A549 (cell line): ENCODE measurements at regions not wholly inside any gene's neighbourhood (a gene's known extent, or its start where the extent isn't known, plus 50 kb on each side); places are given as distances from the start of the nearest gene placed in this dataset.

ENCODE experiments used
- ATOH8 ChIP-seq: fragments of 250-450 bp; sonication (Bioruptor Pico); IDR thresholded peaks from 2 replicates; pipeline ENCODE4 v1.5.0; 2020; ENCODE audit warnings: low read depth, mild to moderate bottlenecking, moderate library complexity
- CTCF ChIP-seq: fragments of >200 bp; sonication (Bioruptor Twin); formaldehyde crosslinking; IDR thresholded peaks from 3 replicates; pipeline ENCODE4 v1.5.1; 2016
- EP300 ChIP-seq, 2 experiments: fragments of >200 bp; sonication (Bioruptor Twin); formaldehyde crosslinking; IDR thresholded peaks; 2 replicates in 1 of 2; 3 replicates in 1 of 2; pipeline ENCODE4 v1.6.1; 2016 to 2017
- ESRRA ChIP-seq: fragments of 150-350 bp; IDR thresholded peaks from 2 replicates; pipeline ENCODE4 v1.6.1; 2014; ENCODE audit warnings: mild to moderate bottlenecking, low read length, borderline replicate concordance
- JUN ChIP-seq, 2 experiments: fragments of >200 bp; sonication (Bioruptor Twin); formaldehyde crosslinking; IDR thresholded peaks; 2 replicates in 1 of 2; 3 replicates in 1 of 2; pipeline ENCODE4 v1.6.1; 2016 to 2017
- KDM5A ChIP-seq: fragments of 200-600 bp; sonication (generic); IDR thresholded peaks from 2 replicates; pipeline ENCODE4 v1.6.1; 2016; ENCODE audit warnings: antibody characterized with exemption, mild to moderate bottlenecking
- MAFK ChIP-seq: fragments of 450-650 bp; IDR thresholded peaks from 2 replicates; pipeline ENCODE4 v1.6.1; 2014; ENCODE audit not compliant: partially characterized antibody
- MAX ChIP-seq: IDR thresholded peaks from 2 replicates; pipeline ENCODE4 v1.6.1; 2012
- PBX3 ChIP-seq: IDR thresholded peaks from 2 replicates; pipeline ENCODE4 v1.6.1; 2012
- POLR2A ChIP-seq: IDR thresholded peaks from 2 replicates; pipeline ENCODE4 v1.6.1; 2012; ENCODE audit warnings: mild to moderate bottlenecking, low read length
- REST ChIP-seq: fragments of 200-600 bp; sonication (generic); IDR thresholded peaks from 2 replicates; pipeline ENCODE4 v1.6.1; 2016; ENCODE audit warnings: antibody characterized with exemption, mild to moderate bottlenecking, moderate library complexity
- RNF2 ChIP-seq: fragments of 200-600 bp; sonication (generic); IDR thresholded peaks from 2 replicates; pipeline ENCODE4 v1.6.1; 2016; ENCODE audit warnings: low read depth, mild to moderate bottlenecking, antibody characterized with exemption, moderate library complexity, borderline replicate concordance
- SMC3 ChIP-seq: fragments of >200 bp; sonication (Bioruptor Twin); formaldehyde crosslinking; IDR thresholded peaks from 3 replicates; pipeline ENCODE4 v1.6.1; 2018; ENCODE audit warnings: inconsistent platforms

GRCh38 chr16:5412731-5413130 is 315.1 kb upstream of the EEF2KMT start:
- TF ChIP-seq MAX: no peak
- no peak for TF ChIP-seq CTCF
- TF ChIP-seq KDM5A: no peak
- no peak for TF ChIP-seq POLR2A
- no peak for TF ChIP-seq ESRRA
- no peak for TF ChIP-seq JUN (IDR thresholded peaks at IDR 0.05)
- no peak for TF ChIP-seq PBX3
- TF ChIP-seq RNF2: no peak
- TF ChIP-seq MAFK: no peak
- no peak for TF ChIP-seq REST
- no peak for TF ChIP-seq ATOH8
- TF ChIP-seq EP300 (IDR thresholded peaks at IDR 0.05): no peak
- no peak for TF ChIP-seq SMC3
